Esophagus muscularis mucosa (tissue), 4 donors: ENCODE measurements at regions not wholly inside any gene's neighbourhood (a gene's known extent, or its start where the extent isn't known, plus 50 kb on each side); places are given as distances from the start of the nearest gene placed in this dataset.

Experiments used
- DNase-seq: peaks from one replicate; pipeline ENCODE4 v3.0.0-alpha.2; 2017; ENCODE audit errors: extremely low spot score
- H3K27ac ChIP-seq, 4 donors: fragments of 200-600 bp; sonication (generic); replicated peaks in 1 of 4; 1 replicate in 3 of 4; 2 replicates in 1 of 4; pipeline ENCODE4 v1.5.1; 2016 to 2019; ENCODE audit warnings: mild to moderate bottlenecking in 1 of 4
- H3K27me3 ChIP-seq, 4 donors: fragments of 200-600 bp; sonication (generic); one replicate each; pipeline versions ENCODE4 v1.5.1 to v1.6.0; 2016 to 2019
- H3K36me3 ChIP-seq, 4 donors: fragments of 200-600 bp; sonication (generic); one replicate each; pipeline ENCODE4 v1.5.1; 2016 to 2019
- H3K4me1 ChIP-seq, 4 donors: fragments of 200-600 bp; sonication (generic); one replicate each; pipeline ENCODE4 v1.5.1; 2016 to 2019
- H3K4me3 ChIP-seq, 4 donors: fragments of 200-600 bp; sonication (generic); 1 replicate in 2 of 4; 2 replicates in 2 of 4; pipeline ENCODE4 v1.5.1; 2016 to 2019; ENCODE audit warnings: mild to moderate bottlenecking in 4 of 4, moderate library complexity in 1 of 4
- H3K9me3 ChIP-seq, 4 donors: fragments of 200-600 bp; sonication (generic); 1 replicate in 3 of 4; 2 replicates in 1 of 4; pipeline ENCODE4 v1.5.1; 2016 to 2019
- EP300 ChIP-seq: sonication (generic); formaldehyde crosslinking; IDR thresholded peaks from one replicate; pipeline ENCODE4 v1.6.1; 2017; ENCODE audit warnings: antibody characterized with exemption
- POLR2A ChIP-seq: fragments of 450-650 bp; IDR thresholded peaks from one replicate; pipeline ENCODE4 v1.6.1; 2017; ENCODE audit warnings: antibody characterized with exemption, moderate library complexity, mild to moderate bottlenecking, low read depth
- POLR2AphosphoS5 ChIP-seq, 2 donors: sonication (generic); formaldehyde crosslinking; IDR thresholded peaks; one replicate each; pipeline ENCODE4 v1.6.1; 2017; ENCODE audit warnings: antibody characterized with exemption in 2 of 2
- WGBS: methylation state at CpG from one replicate; pipeline ENCODE4 v1.1.5; 2018; 5-methylcytosine and 5-hydroxymethylcytosine counted together
- intact Hi-C: fragments of 100-400 bp; cut with DNase I; formaldehyde crosslinking; loops from one replicate; pipeline ENCODE4 v1.15.1; 2023
- TF ChIP-seq, protein P1 (sequence below), 3 experiments: fragments of 200-600 bp in 2 of 3; fragments of 450-650 bp in 1 of 3; sonication (generic) in 2 of 3; IDR thresholded peaks; one replicate each; pipeline ENCODE4 v1.5.1; 2017 to 2019; ENCODE audit warnings: antibody characterized with exemption in 3 of 3, mild to moderate bottlenecking in 2 of 3, moderate library complexity in 1 of 3

DNA sequence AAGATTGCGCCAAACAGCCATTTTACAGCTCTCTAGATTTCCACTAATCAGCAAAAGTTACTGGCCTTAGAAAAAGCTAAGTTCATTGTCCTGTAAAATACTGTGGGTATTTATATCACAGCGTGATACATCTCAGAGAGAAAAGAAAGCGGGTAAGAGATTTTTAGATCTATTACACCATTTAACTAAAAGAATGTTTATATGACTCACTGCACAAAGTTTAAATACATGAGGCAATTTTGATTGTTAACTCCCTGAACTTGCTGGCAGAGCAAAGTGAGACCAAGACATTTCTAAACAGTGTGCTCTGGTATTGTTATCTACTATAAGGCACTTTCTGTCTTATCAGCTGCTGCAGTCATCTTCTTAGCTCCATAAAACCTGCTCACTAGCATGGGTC lies 314.3 kb downstream of the EPHA7 start:
- no peak for DNase-seq
- TF ChIP-seq EP300 (no peak), POLR2A (no peak), POLR2AphosphoS5 (IDR thresholded peaks at IDR 0.05) (peak in 1 of 2 donors; percentile 19)
- TF ChIP-seq, protein P1, sequence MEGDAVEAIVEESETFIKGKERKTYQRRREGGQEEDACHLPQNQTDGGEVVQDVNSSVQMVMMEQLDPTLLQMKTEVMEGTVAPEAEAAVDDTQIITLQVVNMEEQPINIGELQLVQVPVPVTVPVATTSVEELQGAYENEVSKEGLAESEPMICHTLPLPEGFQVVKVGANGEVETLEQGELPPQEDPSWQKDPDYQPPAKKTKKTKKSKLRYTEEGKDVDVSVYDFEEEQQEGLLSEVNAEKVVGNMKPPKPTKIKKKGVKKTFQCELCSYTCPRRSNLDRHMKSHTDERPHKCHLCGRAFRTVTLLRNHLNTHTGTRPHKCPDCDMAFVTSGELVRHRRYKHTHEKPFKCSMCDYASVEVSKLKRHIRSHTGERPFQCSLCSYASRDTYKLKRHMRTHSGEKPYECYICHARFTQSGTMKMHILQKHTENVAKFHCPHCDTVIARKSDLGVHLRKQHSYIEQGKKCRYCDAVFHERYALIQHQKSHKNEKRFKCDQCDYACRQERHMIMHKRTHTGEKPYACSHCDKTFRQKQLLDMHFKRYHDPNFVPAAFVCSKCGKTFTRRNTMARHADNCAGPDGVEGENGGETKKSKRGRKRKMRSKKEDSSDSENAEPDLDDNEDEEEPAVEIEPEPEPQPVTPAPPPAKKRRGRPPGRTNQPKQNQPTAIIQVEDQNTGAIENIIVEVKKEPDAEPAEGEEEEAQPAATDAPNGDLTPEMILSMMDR (IDR thresholded peaks at IDR 0.05), result no peak
- H3K4me1 ChIP-seq, result peaks cover 0 to 21% (median 14%) of the 10 kb centered on the region in 4 donors
- H3K4me3 ChIP-seq, result no peak overlapping the region
- H3K9me3 ChIP-seq, result no peaks in the 10 kb centered on the region
- intact Hi-C loops, result no loop called here
- H3K27ac ChIP-seq, result peak overlapping the region; percentile 59 to 68 (median 62)
- 45% methylated on average over 3 of the region's 3 CpGs for WGBS
- H3K36me3 ChIP-seq, result no peaks in the 10 kb centered on the region
- no peaks in the 10 kb centered on the region for H3K27me3 ChIP-seq

DNA sequence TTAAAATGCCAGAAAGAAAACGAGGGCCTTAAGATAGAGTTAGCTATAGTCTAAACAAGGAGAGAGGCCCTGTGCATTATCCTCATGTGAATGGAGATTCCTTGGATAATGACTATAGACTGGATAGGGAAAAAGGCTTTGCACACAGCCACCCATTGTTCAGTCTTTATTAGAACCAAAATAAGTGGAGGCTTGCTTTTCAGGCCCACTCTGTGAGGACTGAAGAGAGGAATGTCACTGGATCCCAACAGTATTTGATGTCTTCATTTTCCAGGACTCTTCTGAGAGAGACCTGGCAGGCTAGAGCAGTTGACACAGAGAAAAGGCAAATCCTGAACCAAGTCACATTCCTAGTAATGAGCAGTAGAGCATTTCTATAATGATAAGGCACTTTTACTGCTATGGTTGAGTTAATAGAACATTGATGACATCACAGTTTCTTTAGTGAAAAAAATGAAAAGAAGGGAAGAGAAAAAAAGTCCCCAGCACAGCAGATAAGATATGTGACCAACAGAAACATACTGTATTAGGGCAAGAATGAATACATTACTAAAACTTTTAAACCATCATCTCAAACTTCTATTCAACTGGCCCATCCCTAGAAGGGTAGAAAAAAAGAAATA lies 315.1 kb downstream of the EPHA7 start:
- no peaks in the 10 kb centered on the region for H3K27me3 ChIP-seq
- intact Hi-C loops, result no loop called here
- H3K36me3 ChIP-seq, result no peaks in the 10 kb centered on the region
- peaks cover 0 to 21% (median 14%) of the 10 kb centered on the region in 4 donors for H3K4me1 ChIP-seq
- DNase-seq, result no peak
- TF ChIP-seq POLR2A (no peak), POLR2AphosphoS5 (IDR thresholded peaks at IDR 0.05) (no peak)
- TF ChIP-seq, protein P1 (IDR thresholded peaks at IDR 0.05), result no peak
- no peak overlapping the region for H3K4me3 ChIP-seq
- peak overlapping the region; percentile 59 to 68 (median 62) for H3K27ac ChIP-seq
- H3K9me3 ChIP-seq, result no peaks in the 10 kb centered on the region
- 55% methylated on average over 1 of the region's 1 CpG for WGBS

DNA sequence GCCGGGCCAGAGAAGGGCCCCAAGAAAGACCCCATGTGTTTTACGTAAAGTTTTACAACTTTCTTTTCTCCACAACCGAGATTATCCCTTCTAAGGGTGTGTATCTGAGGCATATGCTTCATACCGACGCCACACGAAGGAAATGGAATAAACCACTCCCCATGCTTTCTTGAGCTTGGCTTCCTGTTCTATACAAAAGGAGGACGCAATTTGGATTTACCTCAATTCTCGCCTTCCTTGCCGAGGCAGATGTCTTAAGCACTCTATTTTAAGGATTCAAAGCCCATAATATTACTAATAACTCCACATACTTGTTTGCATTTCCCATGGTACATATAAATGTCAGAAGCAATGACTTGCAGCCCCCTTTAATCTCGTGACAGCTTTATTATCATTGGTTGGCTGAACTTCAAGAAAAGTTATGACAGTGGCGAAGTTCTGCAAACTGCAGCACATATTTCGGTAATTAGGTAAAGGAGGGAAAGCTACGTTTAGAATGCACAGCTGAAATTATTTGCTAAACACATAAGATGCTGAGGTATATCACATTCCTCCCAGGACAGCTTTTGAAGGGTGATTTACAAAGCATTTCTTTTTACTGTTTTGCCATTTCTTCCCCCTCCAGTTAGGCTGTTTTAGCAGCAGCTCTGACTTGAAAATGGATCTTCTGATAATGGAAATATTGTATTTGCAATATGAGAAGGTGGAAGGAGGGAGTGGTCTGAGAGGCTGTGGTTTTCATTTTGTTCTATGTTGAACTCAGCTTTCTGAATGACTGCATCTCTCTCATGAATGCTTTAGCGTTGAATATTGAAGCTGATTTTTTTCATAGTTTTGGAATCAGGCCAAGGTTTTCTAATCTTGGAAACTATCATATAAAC lies 330.5 kb downstream of the EPHA7 start:
- no peak for DNase-seq
- H3K27me3 ChIP-seq, result no peaks in the 10 kb centered on the region
- intact Hi-C loops, result loop anchor here (10.0 kb wide), 1 partner anchor 326 kb away; the partner anchor contains the start of gene EPHA7
- H3K36me3 ChIP-seq, result no peaks in the 10 kb centered on the region
- TF ChIP-seq EP300, result no peak
- TF ChIP-seq POLR2AphosphoS5 (IDR thresholded peaks at IDR 0.05), result no peak
- TF ChIP-seq POLR2A, result no peak
- TF ChIP-seq, protein P1 (IDR thresholded peaks at IDR 0.05), result no peak
- H3K4me3 ChIP-seq, result peak overlapping the region; percentile 23 to 33 (median 28)
- peak overlapping the region; percentile 37 to 64 (median 52) for H3K27ac ChIP-seq
- 25% methylated on average over 14 of the region's 14 CpGs for WGBS
- H3K9me3 ChIP-seq, result no peaks in the 10 kb centered on the region
- H3K4me1 ChIP-seq, result peaks cover 0 to 40% (median 27%) of the 10 kb centered on the region in 4 donors

GRCh38 chr6:93087606-93088005 lies 331.8 kb downstream of the EPHA7 start:
- Histone ChIP-seq H3K4me3 (no peak overlapping the region), H3K27me3 (no peaks in the 10 kb centered on the region), H3K9me3 (no peaks in the 10 kb centered on the region), H3K4me1 (peaks cover 0 to 53% (median 37%) of the 10 kb centered on the region in 4 donors), H3K27ac (peak overlapping the region; percentile 10 to 64 (median 50)), H3K36me3 (no peaks in the 10 kb centered on the region)
- TF ChIP-seq, protein P1 (IDR thresholded peaks at IDR 0.05), result no peak
- TF ChIP-seq POLR2A (no peak), EP300 (no peak), POLR2AphosphoS5 (IDR thresholded peaks at IDR 0.05) (no peak)
- no peak for DNase-seq
- WGBS, result 40% methylated on average over 2 of the region's 2 CpGs
- intact Hi-C loops, result loop anchor here (10.0 kb wide), 1 partner anchor 327 kb away; the partner anchor contains the start of gene EPHA7
